ENCODE measurements at regions not wholly inside any gene's neighbourhood (a gene's known extent, or its start where the extent isn't known, plus 50 kb on each side); places are given as distances from the start of the nearest gene placed in this dataset.

DNA sequence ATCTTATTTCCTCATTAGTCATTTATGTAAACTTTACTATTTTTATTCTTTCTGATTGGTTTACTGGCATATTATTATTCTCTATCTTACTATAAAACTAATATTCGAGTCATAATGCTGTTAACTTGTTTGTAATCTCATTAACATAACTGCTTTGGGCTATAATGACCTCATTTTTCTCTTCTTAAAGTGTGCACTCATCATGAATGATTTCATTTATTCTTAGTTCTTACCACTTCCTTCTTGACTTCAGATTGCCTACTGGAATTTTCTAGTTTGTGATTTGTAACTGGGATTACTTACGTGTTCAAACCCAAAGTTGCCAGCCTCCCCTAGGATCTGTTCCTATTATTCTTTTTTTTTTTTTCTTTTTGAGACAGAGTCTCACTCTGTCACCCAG, 91.8 kb upstream of the TNFAIP3 start:
- WGBS (ENCODE audit: insufficient coverage), result no CpG with 5 or more reads among the region's 2 CpGs
- no peak for DNase-seq
- no peaks in the 10 kb centered on the region for H3K27me3 ChIP-seq (replicated peaks in 2 of 5; ENCODE audit: control insufficient read depth in 4 of 5, insufficient read depth in 5 of 5, low read length in 4 of 5)
- no peaks in the 10 kb centered on the region for H3K36me3 ChIP-seq (ENCODE audit: control insufficient read depth in 4 of 4, insufficient read depth in 4 of 4, low read length in 3 of 4)
- H3K4me1 ChIP-seq (ENCODE audit: control extremely low read depth in 1 of 4, control insufficient read depth in 4 of 4, insufficient read depth in 4 of 4, low read length in 3 of 4), result peaks cover 0 to 3% (median 0%) of the 10 kb centered on the region in 4 experiments
- no peak overlapping the region for H3K27ac ChIP-seq (ENCODE audit: insufficient read depth in 1 of 2, low read depth in 1 of 2, low read length in 2 of 2, poor library complexity in 1 of 2, severe bottlenecking in 2 of 2)
- ChIA-PET POLR2A (no interaction called here), CTCF (interaction anchor here (0.7 to 1.1 kb wide), 2 partner anchors 18 to 21 kb away, joined by 3 read pairs; no protein-coding TSS in a partner anchor)
- H3K9me3 ChIP-seq (ENCODE audit: control extremely low read depth in 1 of 5, control insufficient read depth in 4 of 5, insufficient read depth in 2 of 5, low read depth in 1 of 5, low read length in 4 of 5), result no peaks in the 10 kb centered on the region
- no peak overlapping the region for H3K4me3 ChIP-seq (ENCODE audit: control insufficient read depth in 1 of 7, extremely low read depth in 1 of 7, insufficient read depth in 4 of 7, low read depth in 2 of 7, low read length in 6 of 7)

DNA sequence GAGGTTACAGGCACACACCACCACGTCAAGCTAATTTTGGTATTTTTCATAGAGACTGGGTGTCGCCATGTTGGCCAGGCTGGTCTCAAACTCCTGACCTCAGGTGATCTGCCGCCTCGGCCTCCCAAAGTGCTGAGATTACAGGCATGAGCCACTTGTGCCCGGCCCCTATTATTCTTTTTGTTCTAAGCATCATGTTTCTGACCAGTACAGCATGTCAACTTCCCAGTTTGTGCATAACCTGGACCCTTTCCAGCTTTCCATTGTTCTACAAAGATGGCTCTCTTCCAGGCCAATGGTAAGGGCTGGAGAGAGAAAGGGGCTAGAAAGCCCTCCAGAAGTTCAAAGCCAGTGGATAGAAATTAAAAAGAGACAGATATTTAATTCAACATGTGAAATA, 91.3 kb upstream of the TNFAIP3 start:
- H3K9me3 ChIP-seq (ENCODE audit: control extremely low read depth in 1 of 5, control insufficient read depth in 4 of 5, insufficient read depth in 2 of 5, low read depth in 1 of 5, low read length in 4 of 5), result no peaks in the 10 kb centered on the region
- H3K27me3 ChIP-seq (replicated peaks in 2 of 5; ENCODE audit: control insufficient read depth in 4 of 5, insufficient read depth in 5 of 5, low read length in 4 of 5), result no peaks in the 10 kb centered on the region
- 98% methylated on average over 4 of the region's 5 CpGs for WGBS (ENCODE audit: insufficient coverage)
- no peak for DNase-seq
- ChIA-PET CTCF (interaction anchor here (0.7 kb wide), 1 partner anchor 22 kb away, joined by 3 read pairs; no protein-coding TSS in a partner anchor), POLR2A (no interaction called here)
- no peaks in the 10 kb centered on the region for H3K36me3 ChIP-seq (ENCODE audit: control insufficient read depth in 4 of 4, insufficient read depth in 4 of 4, low read length in 3 of 4)
- no peak overlapping the region for H3K4me3 ChIP-seq (ENCODE audit: control insufficient read depth in 1 of 7, extremely low read depth in 1 of 7, insufficient read depth in 4 of 7, low read depth in 2 of 7, low read length in 6 of 7)
- H3K4me1 ChIP-seq (ENCODE audit: control extremely low read depth in 1 of 4, control insufficient read depth in 4 of 4, insufficient read depth in 4 of 4, low read length in 3 of 4), result peaks cover 0 to 8% (median 1%) of the 10 kb centered on the region in 4 experiments
- no peak overlapping the region for H3K27ac ChIP-seq (ENCODE audit: insufficient read depth in 1 of 2, low read depth in 1 of 2, low read length in 2 of 2, poor library complexity in 1 of 2, severe bottlenecking in 2 of 2)

DNA sequence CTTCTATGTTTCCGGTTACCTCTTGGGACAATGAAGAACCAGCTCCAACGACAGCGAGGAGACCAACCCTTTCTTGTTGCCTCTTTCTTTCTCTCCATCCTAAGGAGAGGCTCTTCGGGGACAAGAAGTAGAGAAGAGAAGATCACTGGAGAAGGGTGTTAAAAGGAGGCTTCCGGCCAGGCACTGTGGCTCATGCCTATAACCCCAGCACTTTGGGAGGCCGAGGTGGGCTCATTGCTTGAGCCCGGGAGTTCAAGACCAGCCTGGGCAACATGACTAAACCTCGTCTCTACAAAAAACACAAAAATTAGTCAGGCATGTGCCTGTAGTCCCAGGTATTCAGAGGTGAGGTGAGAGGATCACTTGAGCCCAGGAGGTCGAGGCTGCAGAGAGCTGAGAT, 90.8 kb upstream of the TNFAIP3 start:
- Histone ChIP-seq H3K9me3 (ENCODE audit: control extremely low read depth in 1 of 5, control insufficient read depth in 4 of 5, insufficient read depth in 2 of 5, low read depth in 1 of 5, low read length in 4 of 5) (no peaks in the 10 kb centered on the region), H3K27ac (ENCODE audit: insufficient read depth in 1 of 2, low read depth in 1 of 2, low read length in 2 of 2, poor library complexity in 1 of 2, severe bottlenecking in 2 of 2) (no peak overlapping the region), H3K4me1 (ENCODE audit: control extremely low read depth in 1 of 4, control insufficient read depth in 4 of 4, insufficient read depth in 4 of 4, low read length in 3 of 4) (peaks cover 0 to 10% (median 3%) of the 10 kb centered on the region in 4 experiments), H3K4me3 (ENCODE audit: control insufficient read depth in 1 of 7, extremely low read depth in 1 of 7, insufficient read depth in 4 of 7, low read depth in 2 of 7, low read length in 6 of 7) (no peak overlapping the region), H3K36me3 (ENCODE audit: control insufficient read depth in 4 of 4, insufficient read depth in 4 of 4, low read length in 3 of 4) (no peaks in the 10 kb centered on the region), H3K27me3 (replicated peaks in 2 of 5; ENCODE audit: control insufficient read depth in 4 of 5, insufficient read depth in 5 of 5, low read length in 4 of 5) (no peaks in the 10 kb centered on the region)
- 98% methylated on average over 8 of the region's 9 CpGs for WGBS (ENCODE audit: insufficient coverage)
- CTCF ChIA-PET, result no interaction called here
- POLR2A ChIA-PET, result no interaction called here
- no peak for DNase-seq

DNA sequence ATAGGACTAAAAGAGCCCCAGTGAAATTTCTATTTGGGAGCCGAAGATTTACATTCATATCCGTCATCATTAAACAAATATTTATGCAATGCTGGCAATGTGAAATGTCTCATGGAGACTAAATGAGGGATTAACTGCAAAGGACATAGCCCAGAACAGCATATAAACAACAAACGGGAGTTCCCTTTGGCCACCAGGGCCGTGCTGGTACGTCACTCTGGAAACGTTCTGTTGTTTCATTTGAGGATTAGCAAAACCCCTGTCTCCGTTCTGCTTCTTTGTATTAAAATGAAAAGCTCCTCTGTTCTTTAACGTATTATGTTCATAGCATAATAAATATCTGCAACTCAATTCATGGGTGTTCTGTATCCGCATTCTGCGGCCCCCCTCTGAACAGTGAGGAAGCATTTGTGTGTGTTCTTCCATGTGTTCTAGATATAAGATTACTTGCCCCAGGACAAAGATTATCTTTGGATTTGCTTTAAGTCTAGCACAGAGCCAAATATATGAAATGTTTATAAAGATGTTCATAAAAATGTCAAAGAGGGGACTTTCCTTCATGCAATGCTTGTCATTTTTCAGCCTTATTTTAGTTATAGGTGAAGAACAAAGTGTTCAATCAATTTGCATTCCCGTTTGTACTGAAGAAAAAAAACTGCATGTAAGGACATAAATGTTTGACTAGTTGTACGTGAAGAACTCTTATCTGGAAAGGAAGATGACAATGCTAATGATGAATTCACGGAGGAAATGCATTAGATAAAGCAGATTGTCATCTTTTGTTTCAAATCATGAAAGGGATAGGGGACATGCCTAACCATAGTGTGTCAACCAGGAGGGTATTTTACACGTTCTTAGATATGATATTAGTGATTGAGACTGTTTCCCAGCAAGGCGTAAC, 90.0 kb upstream of the TNFAIP3 start:
- ChIA-PET POLR2A (no interaction called here), CTCF (interaction anchor here (1.1 kb wide), 1 partner anchor 12 kb away, joined by 3 read pairs; no protein-coding TSS in a partner anchor)
- H3K4me1 ChIP-seq (ENCODE audit: control extremely low read depth in 1 of 4, control insufficient read depth in 4 of 4, insufficient read depth in 4 of 4, low read length in 3 of 4), result peaks cover 0 to 10% (median 3%) of the 10 kb centered on the region in 4 experiments
- WGBS (ENCODE audit: insufficient coverage), result 81% methylated on average over 9 of the region's 15 CpGs
- H3K36me3 ChIP-seq (ENCODE audit: control insufficient read depth in 4 of 4, insufficient read depth in 4 of 4, low read length in 3 of 4), result no peaks in the 10 kb centered on the region
- no peaks in the 10 kb centered on the region for H3K27me3 ChIP-seq (replicated peaks in 2 of 5; ENCODE audit: control insufficient read depth in 4 of 5, insufficient read depth in 5 of 5, low read length in 4 of 5)
- H3K4me3 ChIP-seq (ENCODE audit: control insufficient read depth in 1 of 7, extremely low read depth in 1 of 7, insufficient read depth in 4 of 7, low read depth in 2 of 7, low read length in 6 of 7), result no peak overlapping the region
- H3K27ac ChIP-seq (ENCODE audit: insufficient read depth in 1 of 2, low read depth in 1 of 2, low read length in 2 of 2, poor library complexity in 1 of 2, severe bottlenecking in 2 of 2), result no peak overlapping the region
- H3K9me3 ChIP-seq (ENCODE audit: control extremely low read depth in 1 of 5, control insufficient read depth in 4 of 5, insufficient read depth in 2 of 5, low read depth in 1 of 5, low read length in 4 of 5), result no peaks in the 10 kb centered on the region
- no peak for DNase-seq

DNA sequence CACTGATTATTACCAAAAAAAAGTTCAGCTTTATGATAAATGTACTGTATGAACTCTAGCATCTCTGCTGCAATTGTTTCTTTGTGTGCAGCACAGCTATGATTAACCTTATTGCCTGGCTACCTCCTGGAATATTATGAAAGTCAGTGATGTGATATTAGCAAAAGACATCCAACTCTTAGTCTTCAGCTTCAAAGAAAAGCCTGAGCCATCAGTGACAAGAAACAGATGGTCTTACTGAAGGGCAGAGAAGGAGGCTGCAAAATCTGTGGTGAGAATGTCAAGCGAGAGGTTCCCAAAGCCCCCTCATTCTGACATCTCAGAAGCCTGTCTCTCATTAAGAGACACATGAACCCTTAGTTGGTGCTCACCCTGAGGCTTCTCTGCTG, 89.4 kb upstream of the TNFAIP3 start:
- ChIA-PET POLR2A (no interaction called here), CTCF (interaction anchor here (1.1 kb wide), 1 partner anchor 11 kb away, joined by 3 read pairs; no protein-coding TSS in a partner anchor)
- no peak for DNase-seq
- peaks cover 0 to 10% (median 3%) of the 10 kb centered on the region in 4 experiments for H3K4me1 ChIP-seq (ENCODE audit: control extremely low read depth in 1 of 4, control insufficient read depth in 4 of 4, insufficient read depth in 4 of 4, low read length in 3 of 4)
- no peak overlapping the region for H3K27ac ChIP-seq (ENCODE audit: insufficient read depth in 1 of 2, low read depth in 1 of 2, low read length in 2 of 2, poor library complexity in 1 of 2, severe bottlenecking in 2 of 2)
- H3K4me3 ChIP-seq (ENCODE audit: control insufficient read depth in 1 of 7, extremely low read depth in 1 of 7, insufficient read depth in 4 of 7, low read depth in 2 of 7, low read length in 6 of 7), result no peak overlapping the region
- no CpG with 5 or more reads among the region's 1 CpG for WGBS (ENCODE audit: insufficient coverage)
- H3K36me3 ChIP-seq (ENCODE audit: control insufficient read depth in 4 of 4, insufficient read depth in 4 of 4, low read length in 3 of 4), result no peaks in the 10 kb centered on the region
- no peaks in the 10 kb centered on the region for H3K27me3 ChIP-seq (replicated peaks in 2 of 5; ENCODE audit: control insufficient read depth in 4 of 5, insufficient read depth in 5 of 5, low read length in 4 of 5)
- no peaks in the 10 kb centered on the region for H3K9me3 ChIP-seq (ENCODE audit: control extremely low read depth in 1 of 5, control insufficient read depth in 4 of 5, insufficient read depth in 2 of 5, low read depth in 1 of 5, low read length in 4 of 5)

DNA sequence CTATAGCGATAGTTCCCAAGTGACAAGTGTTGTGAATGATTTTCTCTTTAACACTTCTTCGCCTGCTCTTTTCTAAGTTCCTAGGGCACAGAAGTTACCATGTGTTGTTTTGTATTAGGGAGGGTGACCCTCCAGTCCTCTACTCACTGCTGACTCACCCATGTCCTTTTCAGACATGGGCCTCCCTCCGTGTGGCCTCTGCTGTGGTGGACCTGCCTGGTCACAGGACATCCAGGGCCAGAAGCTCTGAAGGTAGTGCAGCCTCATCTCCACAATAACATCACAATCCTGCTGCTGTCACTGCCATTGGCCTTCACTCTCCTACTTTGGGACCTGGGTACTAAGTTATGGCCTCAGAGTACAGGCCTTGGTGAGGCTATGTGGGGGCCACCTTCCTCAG, 87.1 kb upstream of the TNFAIP3 start:
- H3K27ac ChIP-seq (ENCODE audit: insufficient read depth in 1 of 2, low read depth in 1 of 2, low read length in 2 of 2, poor library complexity in 1 of 2, severe bottlenecking in 2 of 2), result no peak overlapping the region
- H3K36me3 ChIP-seq (ENCODE audit: control insufficient read depth in 4 of 4, insufficient read depth in 4 of 4, low read length in 3 of 4), result no peaks in the 10 kb centered on the region
- CTCF ChIA-PET, result interaction anchor here (0.7 kb wide), 1 partner anchor 47 kb away, joined by 3 read pairs; no protein-coding TSS in a partner anchor
- peaks cover 0 to 10% (median 3%) of the 10 kb centered on the region in 4 experiments for H3K4me1 ChIP-seq (ENCODE audit: control extremely low read depth in 1 of 4, control insufficient read depth in 4 of 4, insufficient read depth in 4 of 4, low read length in 3 of 4)
- WGBS (ENCODE audit: insufficient coverage), result 83% methylated on average over 2 of the region's 3 CpGs
- H3K27me3 ChIP-seq (replicated peaks in 2 of 5; ENCODE audit: control insufficient read depth in 4 of 5, insufficient read depth in 5 of 5, low read length in 4 of 5), result no peaks in the 10 kb centered on the region
- DNase-seq, result no peak
- peaks cover 0 to 3% (median 0%) of the 10 kb centered on the region in 5 experiments for H3K9me3 ChIP-seq (ENCODE audit: control extremely low read depth in 1 of 5, control insufficient read depth in 4 of 5, insufficient read depth in 2 of 5, low read depth in 1 of 5, low read length in 4 of 5)
- POLR2A ChIA-PET, result no interaction called here
- no peak overlapping the region for H3K4me3 ChIP-seq (ENCODE audit: control insufficient read depth in 1 of 7, extremely low read depth in 1 of 7, insufficient read depth in 4 of 7, low read depth in 2 of 7, low read length in 6 of 7)

DNA sequence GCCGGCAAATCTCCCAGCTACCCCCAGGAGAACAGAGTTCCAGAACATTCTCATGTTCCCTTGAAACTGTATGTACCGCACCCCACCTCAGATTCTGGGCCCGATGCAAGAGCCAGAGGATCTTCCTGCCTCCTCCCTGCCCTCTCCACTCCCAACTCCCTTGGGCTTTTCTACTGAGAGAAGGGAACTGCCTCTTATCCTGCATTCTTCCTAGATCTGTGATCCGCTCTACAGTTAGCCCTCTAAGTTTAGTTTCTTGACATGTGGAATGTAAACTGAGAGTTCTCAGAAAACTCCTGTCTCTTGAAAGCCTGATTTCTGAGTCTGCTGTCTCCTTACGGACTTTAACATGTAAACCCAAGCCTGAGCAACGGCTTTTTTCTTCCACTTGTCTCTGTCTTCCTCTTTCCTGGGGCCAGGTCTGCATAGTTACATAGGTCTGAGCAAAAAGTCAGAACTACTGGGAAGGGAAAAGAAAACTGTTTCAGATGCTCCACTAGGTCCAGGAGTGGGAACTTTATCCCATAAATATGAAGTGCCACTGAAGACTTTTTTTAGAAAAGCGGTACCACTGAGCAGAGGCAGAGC, 86.5 kb upstream of the TNFAIP3 start:
- no peak overlapping the region for H3K4me3 ChIP-seq (ENCODE audit: control insufficient read depth in 1 of 7, extremely low read depth in 1 of 7, insufficient read depth in 4 of 7, low read depth in 2 of 7, low read length in 6 of 7)
- 95% methylated on average over 4 of the region's 7 CpGs for WGBS (ENCODE audit: insufficient coverage)
- H3K4me1 ChIP-seq (ENCODE audit: control extremely low read depth in 1 of 4, control insufficient read depth in 4 of 4, insufficient read depth in 4 of 4, low read length in 3 of 4), result peaks cover 0 to 10% (median 3%) of the 10 kb centered on the region in 4 experiments
- H3K27me3 ChIP-seq (replicated peaks in 2 of 5; ENCODE audit: control insufficient read depth in 4 of 5, insufficient read depth in 5 of 5, low read length in 4 of 5), result no peaks in the 10 kb centered on the region
- CTCF ChIA-PET, result interaction anchor here (0.7 kb wide), 1 partner anchor 48 kb away, joined by 3 read pairs; no protein-coding TSS in a partner anchor
- POLR2A ChIA-PET, result no interaction called here
- no peak overlapping the region for H3K27ac ChIP-seq (ENCODE audit: insufficient read depth in 1 of 2, low read depth in 1 of 2, low read length in 2 of 2, poor library complexity in 1 of 2, severe bottlenecking in 2 of 2)
- H3K36me3 ChIP-seq (ENCODE audit: control insufficient read depth in 4 of 4, insufficient read depth in 4 of 4, low read length in 3 of 4), result no peaks in the 10 kb centered on the region
- DNase-seq, result no peak
- H3K9me3 ChIP-seq (ENCODE audit: control extremely low read depth in 1 of 5, control insufficient read depth in 4 of 5, insufficient read depth in 2 of 5, low read depth in 1 of 5, low read length in 4 of 5), result peaks cover 0 to 3% (median 0%) of the 10 kb centered on the region in 5 experiments

All from common myeloid progenitor, CD34-positive (primary cell).